Endothelial cell (in vitro differentiated cells): ENCODE measurements at regions not wholly inside any gene's neighbourhood (a gene's known extent, or its start where the extent isn't known, plus 50 kb on each side); places are given as distances from the start of the nearest gene placed in this dataset.

ENCODE experiments used
- DNase-seq: peaks from one replicate; pipeline ENCODE4 v3.0.0; 2021; ENCODE audit warnings: low spot score
- H3K27ac Mint-ChIP-seq: one replicate; pipeline ENCODE4 v1.8.0; 2021; ENCODE audit warnings: mixed read lengths, inconsistent platforms; ENCODE audit not compliant: unreplicated experiment
- H3K27me3 Mint-ChIP-seq: one replicate; pipeline ENCODE4 v1.8.0; 2021; ENCODE audit warnings: mild to moderate bottlenecking, moderate library complexity, mixed read lengths, inconsistent platforms; ENCODE audit not compliant: unreplicated experiment
- H3K36me3 Mint-ChIP-seq: one replicate; pipeline ENCODE4 v1.8.0; 2021; ENCODE audit warnings: mild to moderate bottlenecking, low read depth, mixed read lengths, inconsistent platforms; ENCODE audit not compliant: unreplicated experiment
- H3K4me1 Mint-ChIP-seq: one replicate; pipeline ENCODE4 v1.8.0; 2021; ENCODE audit warnings: mild to moderate bottlenecking, mixed read lengths, inconsistent platforms; ENCODE audit not compliant: unreplicated experiment
- H3K4me3 Mint-ChIP-seq: one replicate; pipeline ENCODE4 v1.8.0; 2021; ENCODE audit warnings: mild to moderate bottlenecking, mixed read lengths, inconsistent platforms; ENCODE audit not compliant: unreplicated experiment
- H3K9me3 Mint-ChIP-seq: one replicate; pipeline ENCODE4 v1.8.0; 2021; ENCODE audit warnings: mixed read lengths, inconsistent platforms; ENCODE audit not compliant: unreplicated experiment
- TF ChIP-seq, protein P1 (sequence below): fragments of 200-600 bp; sonication (generic); IDR thresholded peaks from one replicate; pipeline ENCODE4 v1.5.0; 2021; ENCODE audit warnings: antibody characterized with exemption; ENCODE audit not compliant: unreplicated experiment

DNA sequence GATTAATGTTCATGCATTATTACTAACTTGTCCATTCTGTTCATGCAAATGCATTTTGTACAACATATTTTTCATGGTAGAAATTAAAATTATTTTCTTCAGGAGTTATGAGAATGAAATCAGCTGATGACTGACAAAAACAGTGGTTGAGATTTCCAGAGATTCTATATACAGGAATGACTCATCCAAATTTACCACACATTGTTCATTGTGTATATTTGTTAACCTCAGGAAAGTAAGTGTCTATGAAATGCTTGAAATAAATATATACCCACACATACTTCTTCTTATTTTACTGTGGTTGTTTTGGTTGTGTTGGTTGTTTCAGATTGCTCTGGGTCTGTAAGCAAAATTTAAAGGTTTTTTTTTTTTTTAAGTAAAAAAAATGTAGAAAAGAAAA, 108.1 kb upstream of the SP8 start:
- no peaks in the 10 kb centered on the region for H3K9me3 Mint-ChIP-seq
- H3K27me3 Mint-ChIP-seq, result no peaks in the 10 kb centered on the region
- no peak for DNase-seq
- no peak overlapping the region for H3K4me3 Mint-ChIP-seq
- TF ChIP-seq, protein P1, sequence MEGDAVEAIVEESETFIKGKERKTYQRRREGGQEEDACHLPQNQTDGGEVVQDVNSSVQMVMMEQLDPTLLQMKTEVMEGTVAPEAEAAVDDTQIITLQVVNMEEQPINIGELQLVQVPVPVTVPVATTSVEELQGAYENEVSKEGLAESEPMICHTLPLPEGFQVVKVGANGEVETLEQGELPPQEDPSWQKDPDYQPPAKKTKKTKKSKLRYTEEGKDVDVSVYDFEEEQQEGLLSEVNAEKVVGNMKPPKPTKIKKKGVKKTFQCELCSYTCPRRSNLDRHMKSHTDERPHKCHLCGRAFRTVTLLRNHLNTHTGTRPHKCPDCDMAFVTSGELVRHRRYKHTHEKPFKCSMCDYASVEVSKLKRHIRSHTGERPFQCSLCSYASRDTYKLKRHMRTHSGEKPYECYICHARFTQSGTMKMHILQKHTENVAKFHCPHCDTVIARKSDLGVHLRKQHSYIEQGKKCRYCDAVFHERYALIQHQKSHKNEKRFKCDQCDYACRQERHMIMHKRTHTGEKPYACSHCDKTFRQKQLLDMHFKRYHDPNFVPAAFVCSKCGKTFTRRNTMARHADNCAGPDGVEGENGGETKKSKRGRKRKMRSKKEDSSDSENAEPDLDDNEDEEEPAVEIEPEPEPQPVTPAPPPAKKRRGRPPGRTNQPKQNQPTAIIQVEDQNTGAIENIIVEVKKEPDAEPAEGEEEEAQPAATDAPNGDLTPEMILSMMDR, result no peak
- no peaks in the 10 kb centered on the region for H3K4me1 Mint-ChIP-seq
- H3K27ac Mint-ChIP-seq, result no peak overlapping the region
- H3K36me3 Mint-ChIP-seq, result no peaks in the 10 kb centered on the region

DNA sequence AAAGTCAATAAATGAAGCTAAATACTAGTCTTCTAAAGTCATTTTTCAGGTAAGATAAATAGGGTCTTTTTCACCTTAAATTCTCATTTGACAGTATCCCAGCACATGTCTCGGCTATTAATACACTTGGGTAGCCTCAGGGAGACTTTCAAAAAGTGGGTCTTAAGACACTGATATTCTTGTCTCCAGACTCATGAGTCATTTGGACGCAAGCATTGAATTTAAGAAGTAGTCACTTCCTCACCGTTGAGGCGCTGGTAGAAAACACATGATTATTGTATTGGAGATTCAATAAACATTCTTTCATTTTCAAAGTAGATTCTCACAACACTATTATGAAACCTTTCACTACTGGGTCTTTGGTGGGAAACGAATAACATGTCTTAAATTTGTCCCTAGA, 108.9 kb upstream of the SP8 start:
- Mint-ChIP-seq H3K36me3 (no peaks in the 10 kb centered on the region), H3K9me3 (no peaks in the 10 kb centered on the region), H3K27me3 (no peaks in the 10 kb centered on the region), H3K27ac (no peak overlapping the region), H3K4me3 (no peak overlapping the region), H3K4me1 (no peaks in the 10 kb centered on the region)
- no peak for DNase-seq
- TF ChIP-seq, protein P1, result no peak

DNA sequence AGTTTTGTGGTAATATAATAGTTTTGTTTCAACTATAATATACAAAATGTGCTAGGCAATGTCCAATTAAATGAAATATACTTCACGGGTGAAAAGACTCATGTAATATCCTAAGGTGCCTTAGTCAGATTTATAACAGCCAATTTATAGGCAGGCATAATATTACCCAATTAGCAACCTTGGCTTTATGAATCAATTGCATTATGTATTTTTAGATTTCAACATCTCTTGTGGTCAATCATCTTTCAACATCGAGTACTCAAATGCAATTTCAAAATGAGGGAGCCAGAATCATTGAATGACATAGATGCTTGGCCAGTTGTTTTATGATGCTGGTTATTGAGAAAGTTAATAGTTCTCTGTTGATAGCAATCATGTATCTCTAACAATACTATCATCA, 110.3 kb upstream of the SP8 start:
- no peaks in the 10 kb centered on the region for H3K9me3 Mint-ChIP-seq
- no peaks in the 10 kb centered on the region for H3K36me3 Mint-ChIP-seq
- no peak overlapping the region for H3K4me3 Mint-ChIP-seq
- no peak overlapping the region for H3K27ac Mint-ChIP-seq
- TF ChIP-seq, protein P1, result no peak
- no peaks in the 10 kb centered on the region for H3K4me1 Mint-ChIP-seq
- no peaks in the 10 kb centered on the region for H3K27me3 Mint-ChIP-seq
- no peak for DNase-seq

DNA sequence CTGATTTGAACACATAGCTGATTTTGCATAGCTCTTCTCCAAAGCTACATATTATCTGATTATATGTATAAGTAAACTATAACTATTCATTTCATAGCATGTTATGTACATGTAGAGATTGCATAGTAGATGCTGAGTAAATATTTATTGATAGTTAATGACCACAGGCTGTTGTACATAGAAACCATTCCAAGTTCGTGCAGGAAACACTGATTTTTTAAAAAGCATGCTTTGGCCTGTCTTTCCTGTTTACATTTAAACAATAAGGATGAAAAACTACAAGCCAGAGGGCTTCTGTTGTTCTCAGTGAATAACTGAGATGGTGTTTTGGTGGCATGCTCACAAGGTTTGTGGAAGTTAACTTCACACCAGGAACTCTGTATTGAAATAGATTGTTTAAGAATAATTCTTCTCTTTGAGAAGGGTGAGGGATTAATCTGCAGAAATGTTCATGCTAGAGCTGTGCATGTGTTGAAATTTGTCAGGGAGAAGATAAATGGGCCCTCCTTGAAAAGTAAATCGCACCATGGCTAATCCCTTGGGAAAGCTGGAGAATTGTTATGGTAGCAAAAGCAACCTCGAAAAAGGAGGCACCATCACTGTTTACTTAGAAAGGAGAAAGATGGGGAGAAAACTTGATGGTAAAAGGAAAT, 120.2 kb upstream of the SP8 start:
- Mint-ChIP-seq H3K4me1 (peaks cover 4% of the 10 kb centered on the region), H3K4me3 (no peak overlapping the region), H3K9me3 (no peaks in the 10 kb centered on the region), H3K36me3 (no peaks in the 10 kb centered on the region), H3K27me3 (no peaks in the 10 kb centered on the region), H3K27ac (no peak overlapping the region)
- TF ChIP-seq, protein P1, result no peak
- DNase-seq, result no peak

DNA sequence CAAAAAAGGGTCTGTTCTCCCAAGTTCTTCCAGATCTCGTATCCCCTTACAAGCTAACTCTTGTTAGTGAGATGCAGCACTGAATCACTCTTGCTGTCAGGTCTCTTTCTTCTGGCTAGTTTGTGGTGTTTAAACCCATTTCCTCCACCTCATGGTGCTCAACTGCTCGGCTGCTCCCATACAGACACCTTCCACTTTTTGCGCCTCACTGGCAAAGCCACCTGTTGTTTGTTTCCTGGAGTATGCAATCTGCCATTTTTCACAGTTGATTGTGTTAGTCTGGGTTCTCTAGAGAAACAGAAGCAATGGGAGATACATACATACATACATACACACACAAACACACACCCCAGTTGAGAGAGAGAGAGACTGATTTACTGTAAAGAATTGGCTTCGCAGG, 124.4 kb upstream of the SP8 start:
- Mint-ChIP-seq H3K36me3 (no peaks in the 10 kb centered on the region), H3K4me3 (no peak overlapping the region), H3K4me1 (peaks cover 4% of the 10 kb centered on the region), H3K27ac (no peak overlapping the region), H3K27me3 (no peaks in the 10 kb centered on the region), H3K9me3 (no peaks in the 10 kb centered on the region)
- no peak for DNase-seq
- TF ChIP-seq, protein P1, result no peak
